ENCODE measurements at regions not wholly inside any gene's neighbourhood (a gene's known extent, or its start where the extent isn't known, plus 50 kb on each side); places are given as distances from the start of the nearest gene placed in this dataset.

DNA sequence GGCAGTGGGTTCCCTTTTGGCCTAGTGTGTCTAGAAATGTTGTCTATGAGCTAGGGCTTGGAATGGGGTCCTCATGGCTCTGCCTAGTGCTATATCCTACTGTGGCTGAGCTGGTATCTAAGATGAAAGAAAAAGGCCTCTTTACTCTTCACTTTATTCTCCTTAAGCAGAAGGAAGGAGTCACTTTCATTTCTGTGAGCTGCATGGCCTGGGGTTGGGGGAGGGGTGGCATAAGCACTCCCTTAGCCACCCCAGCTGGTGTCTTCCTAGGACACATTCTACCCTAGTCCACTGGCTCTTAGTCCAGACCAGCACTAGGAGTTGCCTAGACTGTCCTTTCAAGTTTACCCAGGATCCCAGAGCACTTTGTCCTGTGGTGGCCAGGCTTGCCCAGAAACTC, 1148.9 kb upstream of the CNTN5 start:
- no peaks in the 10 kb centered on the region for H3K27me3 Mint-ChIP-seq
- CTCF ChIA-PET, result no interaction called here
- Histone ChIP-seq H3K36me3 (replicated peaks in 1 of 2; ENCODE audit: control extremely low read depth in 1 of 2, control insufficient read depth in 1 of 2, extremely low read depth in 1 of 2, insufficient read depth in 2 of 2, low read length in 1 of 2) (no peaks in the 10 kb centered on the region), H2AFZ (ENCODE audit: insufficient read depth, low read depth, low read length, poor library complexity, severe bottlenecking) (no peak overlapping the region), H3K27me3 (replicated peaks in 1 of 4; ENCODE audit: control extremely low read depth in 1 of 4, control insufficient read depth in 3 of 4, insufficient read depth in 4 of 4, low read length in 3 of 4) (no peaks in the 10 kb centered on the region), H3K27ac (ENCODE audit: low read length in 2 of 2) (no peak overlapping the region), H4K20me1 (ENCODE audit: control insufficient read depth, insufficient read depth, low read length, poor library complexity, severe bottlenecking) (no peaks in the 10 kb centered on the region), H3K9me3 (ENCODE audit: control extremely low read depth in 1 of 3, control insufficient read depth in 2 of 3, insufficient read depth in 1 of 3, low read length in 2 of 3) (peaks cover 0 to 7% (median 0%) of the 10 kb centered on the region in 3 donors), H3K9ac (ENCODE audit: low read length) (no peak overlapping the region), H3K4me3 (ENCODE audit: control extremely low read depth in 1 of 5, extremely low read depth in 1 of 5, insufficient read depth in 1 of 5, low read depth in 2 of 5, low read length in 4 of 5) (no peak overlapping the region), H3K79me2 (ENCODE audit: control insufficient read depth, insufficient read depth, low read length) (no peaks in the 10 kb centered on the region), H3K4me1 (ENCODE audit: control insufficient read depth in 2 of 2, insufficient read depth in 2 of 2, low read length in 2 of 2) (no peaks in the 10 kb centered on the region), H3K4me2 (replicated peaks; ENCODE audit: low read depth, low read length, poor library complexity, severe bottlenecking) (no peak overlapping the region)
- TF ChIP-seq EZH2 (IDR thresholded peaks at IDR 0.05; ENCODE audit: borderline replicate concordance, insufficient read depth, low read depth, low read length, poor library complexity, severe bottlenecking), result no peak
- TF ChIP-seq, protein P1, sequence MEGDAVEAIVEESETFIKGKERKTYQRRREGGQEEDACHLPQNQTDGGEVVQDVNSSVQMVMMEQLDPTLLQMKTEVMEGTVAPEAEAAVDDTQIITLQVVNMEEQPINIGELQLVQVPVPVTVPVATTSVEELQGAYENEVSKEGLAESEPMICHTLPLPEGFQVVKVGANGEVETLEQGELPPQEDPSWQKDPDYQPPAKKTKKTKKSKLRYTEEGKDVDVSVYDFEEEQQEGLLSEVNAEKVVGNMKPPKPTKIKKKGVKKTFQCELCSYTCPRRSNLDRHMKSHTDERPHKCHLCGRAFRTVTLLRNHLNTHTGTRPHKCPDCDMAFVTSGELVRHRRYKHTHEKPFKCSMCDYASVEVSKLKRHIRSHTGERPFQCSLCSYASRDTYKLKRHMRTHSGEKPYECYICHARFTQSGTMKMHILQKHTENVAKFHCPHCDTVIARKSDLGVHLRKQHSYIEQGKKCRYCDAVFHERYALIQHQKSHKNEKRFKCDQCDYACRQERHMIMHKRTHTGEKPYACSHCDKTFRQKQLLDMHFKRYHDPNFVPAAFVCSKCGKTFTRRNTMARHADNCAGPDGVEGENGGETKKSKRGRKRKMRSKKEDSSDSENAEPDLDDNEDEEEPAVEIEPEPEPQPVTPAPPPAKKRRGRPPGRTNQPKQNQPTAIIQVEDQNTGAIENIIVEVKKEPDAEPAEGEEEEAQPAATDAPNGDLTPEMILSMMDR (IDR thresholded peaks at IDR 0.05), result no peak
- POLR2A ChIA-PET, result no interaction called here
- H3K4me3 Mint-ChIP-seq, result no peak overlapping the region
- DNase-seq (no peak), ATAC-seq (ENCODE audit: low read depth) (no peak)
- peaks cover 3% of the 10 kb centered on the region for H3K9me3 Mint-ChIP-seq (ENCODE audit: insufficient read depth)
- H3K4me1 Mint-ChIP-seq, result no peaks in the 10 kb centered on the region
- no peak overlapping the region for H3K27ac Mint-ChIP-seq
- intact Hi-C loops (cut with micrococcal nuclease), result no loop called here

DNA sequence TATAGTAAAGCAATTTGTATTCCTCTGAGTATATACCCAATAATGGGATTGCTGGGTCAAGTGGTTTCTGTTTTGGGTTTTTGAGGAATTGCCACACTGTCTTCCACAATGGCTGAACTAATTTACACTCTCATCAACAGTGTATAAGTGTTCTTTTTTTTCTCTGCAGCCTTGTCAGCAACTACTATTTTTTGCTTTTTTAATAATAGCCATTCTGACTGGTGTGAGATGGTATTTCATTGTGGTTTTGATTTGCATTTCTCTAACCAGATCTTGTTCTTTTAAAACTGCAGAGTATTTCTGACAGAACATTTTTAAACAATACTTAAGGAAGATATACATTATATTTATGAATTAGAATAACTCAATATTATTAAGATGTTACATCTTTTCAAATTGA, 1140.5 kb upstream of the CNTN5 start:
- ATAC-seq (ENCODE audit: low read depth), result no peak
- no peaks in the 10 kb centered on the region for H3K36me3 ChIP-seq (replicated peaks in 1 of 2; ENCODE audit: control extremely low read depth in 1 of 2, control insufficient read depth in 1 of 2, extremely low read depth in 1 of 2, insufficient read depth in 2 of 2, low read length in 1 of 2)

More for the DNA sequence above, 1140.5 kb upstream of the CNTN5 start:
- H4K20me1 ChIP-seq (ENCODE audit: control insufficient read depth, insufficient read depth, low read length, poor library complexity, severe bottlenecking), result no peaks in the 10 kb centered on the region
- H3K4me1 ChIP-seq (ENCODE audit: control insufficient read depth in 2 of 2, insufficient read depth in 2 of 2, low read length in 2 of 2), result no peaks in the 10 kb centered on the region
- H3K9me3 ChIP-seq (ENCODE audit: control extremely low read depth in 1 of 3, control insufficient read depth in 2 of 3, insufficient read depth in 1 of 3, low read length in 2 of 3), result no peaks in the 10 kb centered on the region
- Mint-ChIP-seq H3K27me3 (no peaks in the 10 kb centered on the region), H3K4me1 (no peaks in the 10 kb centered on the region), H3K9me3 (ENCODE audit: insufficient read depth) (peaks cover 4% of the 10 kb centered on the region), H3K4me3 (no peak overlapping the region), H3K27ac (no peak overlapping the region)
- no peak overlapping the region for H3K27ac ChIP-seq (ENCODE audit: low read length in 2 of 2)
- H3K27me3 ChIP-seq (replicated peaks in 1 of 4; ENCODE audit: control extremely low read depth in 1 of 4, control insufficient read depth in 3 of 4, insufficient read depth in 4 of 4, low read length in 3 of 4), result no peaks in the 10 kb centered on the region
- intact Hi-C loops (cut with micrococcal nuclease), result no loop called here
- ChIA-PET CTCF (no interaction called here), POLR2A (no interaction called here)
- no peak for DNase-seq
- H3K79me2 ChIP-seq (ENCODE audit: control insufficient read depth, insufficient read depth, low read length), result no peaks in the 10 kb centered on the region
- no peak overlapping the region for H3K9ac ChIP-seq (ENCODE audit: low read length)
- TF ChIP-seq, protein P1 (IDR thresholded peaks at IDR 0.05), result no peak
- no peak for TF ChIP-seq EZH2 (IDR thresholded peaks at IDR 0.05; ENCODE audit: borderline replicate concordance, insufficient read depth, low read depth, low read length, poor library complexity, severe bottlenecking)
- H2AFZ ChIP-seq (ENCODE audit: insufficient read depth, low read depth, low read length, poor library complexity, severe bottlenecking), result no peak overlapping the region
- no peak overlapping the region for H3K4me2 ChIP-seq (replicated peaks; ENCODE audit: low read depth, low read length, poor library complexity, severe bottlenecking)
- no peak overlapping the region for H3K4me3 ChIP-seq (ENCODE audit: control extremely low read depth in 1 of 5, extremely low read depth in 1 of 5, insufficient read depth in 1 of 5, low read depth in 2 of 5, low read length in 4 of 5)
